Gastrocnemius medialis (tissue), 4 donors: ENCODE measurements at regions not wholly inside any gene's neighbourhood (a gene's known extent, or its start where the extent isn't known, plus 50 kb on each side); places are given as distances from the start of the nearest gene placed in this dataset.

Experiments used
- CTCF ChIP-seq, 5 experiments: fragments of 450-650 bp in 3 of 5; fragments of 200-600 bp in 2 of 5; sonication (generic) in 2 of 5; IDR thresholded peaks in 4 of 5; conservative IDR thresholded peaks in 1 of 5; 1 replicate in 4 of 5; 2 replicates in 1 of 5; pipeline ENCODE4 v1.5.1; 2016 to 2019; ENCODE audit warnings: antibody characterized with exemption in 5 of 5, mild to moderate bottlenecking in 3 of 5, moderate library complexity in 3 of 5
- POLR2A ChIP-seq, 2 donors: fragments of 450-650 bp; IDR thresholded peaks; one replicate each; pipeline ENCODE4 v1.6.1; 2017; ENCODE audit warnings: antibody characterized with exemption in 2 of 2, mild to moderate bottlenecking in 2 of 2, moderate library complexity in 2 of 2

- TF ChIP-seq CTCF (IDR thresholded peaks at IDR 0.05 in 4 of 5, conservative IDR thresholded peaks at IDR 0.05 in 1 of 5), result no peak
- TF ChIP-seq POLR2A (IDR thresholded peaks at IDR 0.05), result no peak
These were observed 492.4 kb downstream of the IPMK start for GRCh38 chr10:57775250-57775649.
